22Rv1 (cell line): ENCODE measurements at regions not wholly inside any gene's neighbourhood (a gene's known extent, or its start where the extent isn't known, plus 50 kb on each side); places are given as distances from the start of the nearest gene placed in this dataset.

ENCODE experiments used
- ZFX ChIP-seq: fragments of 450-650 bp; IDR thresholded peaks from 2 replicates; pipeline ENCODE4 v1.6.1; 2017; ENCODE audit warnings: antibody characterized with exemption, borderline replicate concordance
- TF ChIP-seq, protein P1 (sequence below): fragments of 450-650 bp; IDR thresholded peaks from 2 replicates; pipeline ENCODE4 v1.5.1; 2017; ENCODE audit warnings: mild to moderate bottlenecking

DNA sequence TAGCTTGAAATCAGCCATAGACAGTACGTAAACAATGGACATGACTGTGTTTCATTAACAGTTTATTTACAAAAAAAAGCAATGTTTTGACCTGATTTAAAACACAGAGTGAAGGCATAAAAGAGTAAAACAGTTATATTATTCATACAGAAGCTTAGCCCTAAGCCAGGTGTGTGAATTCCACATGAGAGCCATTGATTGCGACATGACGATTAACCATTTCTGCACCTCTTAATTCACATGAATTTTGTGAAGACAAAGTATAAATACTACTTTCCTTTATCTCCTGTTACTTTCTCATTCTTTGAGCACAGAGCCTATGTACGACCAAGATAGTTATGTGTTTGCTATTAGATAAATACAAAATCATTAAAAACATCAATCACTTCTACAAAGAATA, 55.0 kb upstream of the MAGEB18 start:
- TF ChIP-seq, protein P1, sequence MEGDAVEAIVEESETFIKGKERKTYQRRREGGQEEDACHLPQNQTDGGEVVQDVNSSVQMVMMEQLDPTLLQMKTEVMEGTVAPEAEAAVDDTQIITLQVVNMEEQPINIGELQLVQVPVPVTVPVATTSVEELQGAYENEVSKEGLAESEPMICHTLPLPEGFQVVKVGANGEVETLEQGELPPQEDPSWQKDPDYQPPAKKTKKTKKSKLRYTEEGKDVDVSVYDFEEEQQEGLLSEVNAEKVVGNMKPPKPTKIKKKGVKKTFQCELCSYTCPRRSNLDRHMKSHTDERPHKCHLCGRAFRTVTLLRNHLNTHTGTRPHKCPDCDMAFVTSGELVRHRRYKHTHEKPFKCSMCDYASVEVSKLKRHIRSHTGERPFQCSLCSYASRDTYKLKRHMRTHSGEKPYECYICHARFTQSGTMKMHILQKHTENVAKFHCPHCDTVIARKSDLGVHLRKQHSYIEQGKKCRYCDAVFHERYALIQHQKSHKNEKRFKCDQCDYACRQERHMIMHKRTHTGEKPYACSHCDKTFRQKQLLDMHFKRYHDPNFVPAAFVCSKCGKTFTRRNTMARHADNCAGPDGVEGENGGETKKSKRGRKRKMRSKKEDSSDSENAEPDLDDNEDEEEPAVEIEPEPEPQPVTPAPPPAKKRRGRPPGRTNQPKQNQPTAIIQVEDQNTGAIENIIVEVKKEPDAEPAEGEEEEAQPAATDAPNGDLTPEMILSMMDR: no peak
- no peak for TF ChIP-seq ZFX
